ENCODE measurements at regions not wholly inside any gene's neighbourhood (a gene's known extent, or its start where the extent isn't known, plus 50 kb on each side); places are given as distances from the start of the nearest gene placed in this dataset.
A peak's percentile ranks its signal among the peaks of the same experiment; 100 is the strongest.

DNA sequence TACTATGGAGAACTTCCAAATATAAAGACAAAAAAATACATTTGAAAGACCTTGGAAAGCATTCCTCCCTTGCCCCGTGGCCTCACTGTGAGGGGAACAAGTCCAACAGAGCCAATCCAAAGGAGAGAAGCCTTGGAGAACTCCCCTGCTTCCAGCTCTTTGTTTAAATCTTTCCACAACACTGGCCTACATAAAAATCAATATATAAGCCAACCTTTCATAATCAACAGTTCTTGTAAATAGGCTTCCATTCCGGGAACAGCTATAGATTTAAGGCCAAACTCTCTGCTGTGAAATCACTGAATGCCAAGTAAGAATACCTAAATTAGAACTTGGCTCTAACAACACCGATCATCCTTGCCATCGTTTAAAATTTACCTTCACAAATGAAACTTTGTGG is 242.1 kb downstream of the HACE1 start:
- DNase-seq (ENCODE audit: low read depth in 2 of 2): no peak

DNA sequence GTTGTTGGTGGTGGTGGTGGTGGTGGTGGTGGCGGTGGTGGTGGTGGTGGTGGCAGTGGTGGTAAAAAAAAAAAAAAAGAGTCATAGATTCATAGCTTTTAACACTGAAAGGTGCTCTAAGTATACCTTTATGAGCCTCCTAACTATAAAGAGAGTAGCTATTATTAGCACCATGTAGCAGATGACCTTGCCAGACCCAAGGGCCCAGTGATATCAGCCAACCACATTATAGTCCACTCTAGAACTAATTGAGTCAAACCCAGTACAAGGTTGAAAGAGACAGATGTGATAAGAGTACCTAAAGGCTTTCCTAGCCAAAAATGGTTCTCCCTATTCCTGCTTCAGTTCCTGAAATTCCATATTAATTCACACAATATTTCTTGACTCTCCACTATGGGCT is 245.3 kb downstream of the HACE1 start:
- DNase-seq (ENCODE audit: low read depth in 2 of 2): no peak

DNA sequence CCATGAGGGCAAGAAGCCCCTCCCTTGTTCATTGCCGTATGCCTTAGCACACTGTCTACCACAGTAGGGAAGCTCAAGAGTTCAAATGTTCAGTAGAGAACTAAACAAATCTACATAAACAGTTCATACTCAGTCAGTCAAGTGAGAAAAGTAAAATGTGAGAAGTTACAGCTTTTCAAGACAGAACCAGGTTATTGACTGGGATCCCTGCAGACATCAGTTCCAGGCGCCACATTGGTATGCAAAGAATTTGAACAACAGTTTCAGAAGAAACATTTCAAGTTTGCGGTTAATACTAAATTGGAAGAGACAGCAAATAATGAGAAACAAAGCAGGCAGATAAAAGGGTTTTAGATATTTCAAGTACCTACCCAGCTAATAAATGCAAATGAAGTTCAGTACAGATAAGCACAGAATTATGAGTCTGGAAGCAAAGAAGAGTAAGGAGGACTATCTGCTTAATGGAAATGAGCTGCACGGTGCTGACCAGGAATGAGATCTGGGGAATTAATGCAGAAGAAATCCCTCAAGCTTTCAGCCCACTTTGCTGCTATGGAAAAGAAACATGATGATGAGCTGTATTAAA is 246.2 kb downstream of the HACE1 start:
- DNase-seq (ENCODE audit: low read depth in 2 of 2): no peak

DNA sequence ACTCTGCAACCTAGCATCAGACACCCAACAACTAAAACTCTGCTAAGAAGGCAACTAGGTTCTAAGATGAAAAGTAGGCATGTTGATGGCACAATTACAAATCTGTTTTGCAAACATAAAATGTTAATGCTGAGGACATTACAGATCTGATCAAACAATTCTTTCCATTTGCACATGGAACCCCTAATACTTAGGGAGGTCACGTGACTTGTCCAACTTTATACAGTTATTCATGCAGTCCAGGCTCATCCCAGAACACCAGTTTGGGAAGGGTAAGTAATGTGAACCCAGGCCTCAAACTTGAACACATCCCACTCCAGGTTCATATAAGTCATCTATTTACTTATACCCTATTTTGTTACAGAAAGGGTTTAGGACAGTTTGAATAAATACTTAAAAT is 247.2 kb downstream of the HACE1 start:
- no peak for DNase-seq (ENCODE audit: low read depth in 2 of 2)

GRCh38 chr6:104608101-104608500 is 251.6 kb downstream of the HACE1 start:
- DNase-seq (ENCODE audit: low read depth in 2 of 2): no peak

DNA sequence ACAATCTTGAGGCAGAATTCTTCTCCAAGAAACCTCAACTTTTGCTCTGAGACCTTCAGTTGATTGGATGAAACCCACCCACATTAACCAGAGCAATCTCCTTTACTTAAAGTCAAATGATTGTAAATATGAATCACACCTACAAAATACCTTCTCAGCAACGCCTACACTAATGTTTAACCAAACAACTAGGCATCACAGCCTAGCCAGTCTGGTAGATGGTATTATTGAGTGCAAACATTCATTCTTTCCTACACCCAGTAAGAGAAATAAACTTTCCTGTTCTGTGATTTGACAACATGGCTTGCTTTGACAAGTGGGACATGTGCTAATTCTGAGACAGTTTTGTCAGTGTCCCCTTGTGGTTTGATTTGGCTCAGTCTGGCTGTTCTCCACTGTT is 252.2 kb downstream of the HACE1 start:
- DNase-seq (ENCODE audit: low read depth in 2 of 2): no peak

- DNase-seq (ENCODE audit: low read depth in 2 of 2): no peak
These were observed 253.4 kb downstream of the HACE1 start for GRCh38 chr6:104606361-104606760.

DNA sequence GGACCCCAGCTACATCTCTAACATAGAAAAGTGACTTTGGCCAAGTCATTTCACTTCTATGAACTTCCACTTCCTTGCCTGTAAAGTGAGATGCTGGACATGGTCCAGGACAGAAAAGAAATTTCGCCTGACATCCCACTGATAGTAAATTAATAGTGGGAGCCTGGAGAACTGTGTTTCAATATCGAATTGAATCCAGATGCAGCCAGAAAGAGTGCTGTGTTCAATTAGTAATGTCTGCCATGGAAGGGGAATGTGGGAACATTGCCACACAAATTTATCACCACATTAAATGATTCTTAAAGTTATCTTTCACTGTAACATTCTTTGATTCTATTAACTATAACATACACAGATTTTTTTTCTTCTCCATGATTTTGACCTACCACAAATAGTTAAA is 255.0 kb downstream of the HACE1 start:
- peak; percentile 43 to 53 for DNase-seq (ENCODE audit: low read depth in 2 of 2)

DNA sequence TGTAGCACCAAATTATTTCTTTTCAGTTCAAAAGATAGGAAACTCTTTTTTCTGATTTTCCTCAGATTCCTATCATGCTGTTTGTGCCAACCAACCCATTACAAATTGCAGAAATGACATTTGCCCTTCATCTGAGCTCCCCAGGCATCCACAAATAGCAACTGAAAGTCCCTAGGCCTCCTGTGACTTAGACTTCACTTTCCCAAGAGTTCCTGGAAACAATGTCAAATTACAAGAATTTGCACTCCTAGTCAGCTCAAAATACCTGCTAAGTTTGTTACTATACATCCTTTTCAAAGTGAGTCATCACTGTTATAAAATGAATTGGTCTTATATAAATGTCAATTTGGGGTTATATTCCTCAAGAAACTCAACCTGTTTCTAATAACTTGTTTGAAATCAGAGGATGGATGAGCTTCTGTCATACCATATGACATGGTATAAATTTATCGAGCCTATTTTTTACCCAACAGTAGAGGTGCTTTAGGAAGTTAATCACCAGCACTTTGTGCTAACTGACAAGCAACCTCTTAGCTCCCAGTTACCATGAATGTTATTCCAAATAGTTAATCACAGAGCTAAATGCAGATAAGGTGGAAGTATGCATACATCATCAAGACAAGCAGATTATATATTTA is 256.5 kb downstream of the HACE1 start:
- DNase-seq (ENCODE audit: low read depth in 2 of 2): no peak

DNA sequence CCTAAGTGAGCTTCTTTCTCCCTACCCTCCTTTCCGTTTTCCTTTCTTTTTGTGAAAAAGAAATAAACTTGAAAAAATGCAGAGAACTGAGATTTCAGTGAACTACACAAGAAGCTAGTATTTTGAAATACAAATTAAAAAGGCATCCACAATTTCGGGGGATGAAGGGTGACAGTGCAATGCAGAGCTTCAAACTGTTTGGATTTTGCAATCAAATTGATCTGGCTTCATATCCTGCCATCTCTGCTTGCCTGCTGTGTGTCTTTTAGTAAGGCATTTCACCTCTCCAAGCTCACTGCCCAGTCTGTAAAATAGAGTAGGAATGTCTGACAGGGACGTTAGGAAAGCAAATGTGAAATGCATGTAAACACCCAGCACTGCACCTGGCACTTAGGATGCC is 258.0 kb downstream of the HACE1 start:
- DNase-seq (ENCODE audit: low read depth in 2 of 2): no peak

DNA sequence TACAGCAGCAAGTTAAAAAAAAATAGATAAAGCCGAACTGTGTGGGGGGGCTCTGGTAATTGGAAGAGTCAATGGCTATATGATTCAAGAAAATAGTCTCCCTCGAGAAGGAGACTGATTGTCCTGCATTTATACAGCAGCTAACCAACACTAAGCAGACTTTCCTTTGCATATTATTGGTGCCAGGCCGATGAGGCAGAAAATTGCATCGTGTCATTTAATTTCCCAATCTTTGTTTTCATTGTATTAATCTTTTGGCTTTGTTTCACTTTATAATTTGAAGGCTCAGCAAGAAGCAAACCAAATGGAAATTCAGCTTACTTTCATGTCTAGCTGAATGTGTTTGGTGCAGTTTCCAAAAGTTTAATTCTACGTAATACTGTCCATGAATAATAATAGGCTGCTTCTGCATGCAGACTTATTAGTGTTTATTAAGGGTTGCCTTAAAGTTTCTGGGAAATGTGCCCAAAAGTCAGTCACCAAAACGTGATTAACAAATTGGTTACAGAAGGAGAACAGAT is 258.5 kb downstream of the HACE1 start:
- no peak for DNase-seq (ENCODE audit: low read depth in 2 of 2)

DNA sequence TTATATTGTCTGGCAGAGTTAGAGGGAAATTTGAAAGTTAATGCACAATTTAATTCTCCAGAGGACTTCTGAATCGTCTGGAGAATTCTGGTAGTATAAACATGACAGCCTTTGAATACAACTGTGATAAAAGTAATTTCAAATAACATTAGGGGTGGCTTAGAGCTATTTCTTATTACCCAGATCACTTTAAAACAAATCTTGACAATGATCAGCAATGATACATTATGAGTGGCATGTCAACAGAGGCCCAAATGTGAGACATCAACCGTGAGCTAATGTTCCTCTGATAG is 259.1 kb downstream of the HACE1 start:
- DNase-seq (ENCODE audit: low read depth in 2 of 2): no peak

GRCh38 chr6:104599821-104600638 is 259.7 kb downstream of the HACE1 start:
- no peak for DNase-seq (ENCODE audit: low read depth in 2 of 2)

- DNase-seq (ENCODE audit: low read depth in 2 of 2): peak; percentile 94 to 96
These were observed 262.1 kb downstream of the HACE1 start for GRCh38 chr6:104597541-104598050.

GRCh38 chr6:104596091-104596490 is 263.6 kb downstream of the HACE1 start:
- DNase-seq (ENCODE audit: low read depth in 2 of 2): no peak

DNA sequence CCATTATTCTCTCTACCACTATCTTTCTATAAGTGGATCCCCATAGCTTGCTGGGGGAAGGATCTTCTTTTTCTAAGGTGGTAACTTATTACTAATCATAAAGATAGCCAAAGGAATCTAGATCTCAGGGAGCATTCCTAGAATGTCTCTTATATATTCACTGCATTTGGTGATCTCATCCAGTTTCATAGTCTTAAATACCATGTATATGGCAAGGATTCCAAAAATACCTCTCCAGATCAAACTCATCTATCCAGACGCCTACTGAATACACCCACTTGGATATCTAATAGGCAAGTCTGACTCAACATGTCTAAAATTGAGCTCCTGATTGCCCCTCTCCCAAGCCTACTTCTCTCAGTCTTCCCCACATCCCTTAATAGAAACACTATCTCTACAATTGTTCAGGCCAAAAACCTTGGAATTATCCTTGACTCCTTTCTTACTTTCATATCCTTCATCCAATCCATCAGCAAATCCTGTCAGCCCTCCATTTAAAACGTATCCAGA is 264.4 kb downstream of the HACE1 start:
- DNase-seq (ENCODE audit: low read depth in 2 of 2): peak; percentile 42 to 52

GRCh38 chr6:104591573-104592334 is 268.0 kb downstream of the HACE1 start:
- no peak for DNase-seq (ENCODE audit: low read depth in 2 of 2)

GRCh38 chr6:104589940-104590339 is 269.8 kb downstream of the HACE1 start:
- DNase-seq (ENCODE audit: low read depth in 2 of 2): no peak

DNA sequence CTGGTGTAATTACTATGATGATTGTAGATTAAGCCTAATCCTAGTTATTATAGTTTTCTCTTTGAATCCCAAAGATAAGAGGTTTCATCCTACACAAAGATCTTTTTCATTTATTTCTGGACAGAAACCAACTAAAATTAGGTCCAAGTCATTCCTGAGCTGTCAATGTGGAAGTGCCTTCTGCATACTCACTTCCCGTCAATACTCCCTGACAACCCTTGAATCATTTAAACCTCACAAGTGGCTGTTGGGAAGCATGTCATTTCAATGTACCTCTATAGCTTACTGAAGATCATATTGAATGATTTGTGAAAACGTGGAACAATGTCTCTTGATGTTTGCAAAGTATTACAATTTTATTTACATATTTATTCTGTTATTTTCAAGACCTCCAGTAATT is 274.1 kb downstream of the HACE1 start:
- no peak for DNase-seq (ENCODE audit: low read depth in 2 of 2)

- DNase-seq (ENCODE audit: low read depth in 2 of 2): no peak
These were observed 279.3 kb downstream of the HACE1 start for GRCh38 chr6:104580452-104580851.

GRCh38 chr6:104579310-104579863 is 280.3 kb downstream of the HACE1 start:
- DNase-seq (ENCODE audit: low read depth in 2 of 2): no peak

DNA sequence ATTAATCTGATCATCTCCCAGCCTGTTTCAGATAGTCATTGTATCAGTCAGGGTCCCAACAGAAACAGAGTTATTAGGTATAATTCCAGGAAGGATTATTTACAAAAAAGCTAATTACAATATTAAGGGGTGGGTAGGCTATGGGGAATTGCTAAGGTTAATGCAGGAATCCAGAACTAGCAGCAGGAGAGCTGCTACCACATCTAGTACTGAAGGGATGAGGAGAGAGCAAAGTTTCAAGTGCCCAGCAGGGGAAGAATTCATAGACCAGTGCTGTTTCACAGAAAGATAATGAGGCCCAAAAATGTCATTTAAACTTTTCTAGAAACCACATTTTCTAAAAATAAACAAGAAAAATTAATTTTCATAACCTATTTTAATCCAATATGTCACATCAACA is 284.2 kb downstream of the HACE1 start:
- DNase-seq (ENCODE audit: low read depth in 2 of 2): no peak
